ENCODE measurements at regions not wholly inside any gene's neighbourhood (a gene's known extent, or its start where the extent isn't known, plus 50 kb on each side); places are given as distances from the start of the nearest gene placed in this dataset.

DNA sequence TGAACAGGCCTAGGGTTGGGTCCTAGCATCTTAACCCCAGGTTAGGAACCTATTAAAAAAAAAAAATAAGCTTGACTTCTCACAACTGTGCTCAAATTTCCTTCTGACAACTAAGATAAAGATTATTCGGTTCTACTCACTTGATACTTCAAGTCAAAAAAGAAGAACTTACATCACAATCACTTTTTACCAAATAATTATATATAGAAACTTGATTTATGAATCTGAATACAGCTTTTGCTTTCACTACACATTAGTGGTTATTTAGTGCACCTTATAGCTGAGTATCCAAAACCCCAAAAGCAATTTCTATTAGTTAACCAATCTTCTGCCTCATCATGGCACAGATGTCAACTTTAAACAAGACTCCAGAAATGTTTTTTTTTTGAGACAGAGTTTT, 119.0 kb upstream of the DST start:
- no peak overlapping the region for H3K4me3 Mint-ChIP-seq
- H3K27me3 Mint-ChIP-seq (ENCODE audit: low read depth, poor library complexity) = no peaks in the 10 kb centered on the region
- H3K27ac Mint-ChIP-seq = no peak overlapping the region
- no peaks in the 10 kb centered on the region for H3K9me3 Mint-ChIP-seq
- no peaks in the 10 kb centered on the region for H3K36me3 Mint-ChIP-seq (ENCODE audit: low read depth)
- no peaks in the 10 kb centered on the region for H3K4me1 Mint-ChIP-seq
- TF ChIP-seq, protein P1, sequence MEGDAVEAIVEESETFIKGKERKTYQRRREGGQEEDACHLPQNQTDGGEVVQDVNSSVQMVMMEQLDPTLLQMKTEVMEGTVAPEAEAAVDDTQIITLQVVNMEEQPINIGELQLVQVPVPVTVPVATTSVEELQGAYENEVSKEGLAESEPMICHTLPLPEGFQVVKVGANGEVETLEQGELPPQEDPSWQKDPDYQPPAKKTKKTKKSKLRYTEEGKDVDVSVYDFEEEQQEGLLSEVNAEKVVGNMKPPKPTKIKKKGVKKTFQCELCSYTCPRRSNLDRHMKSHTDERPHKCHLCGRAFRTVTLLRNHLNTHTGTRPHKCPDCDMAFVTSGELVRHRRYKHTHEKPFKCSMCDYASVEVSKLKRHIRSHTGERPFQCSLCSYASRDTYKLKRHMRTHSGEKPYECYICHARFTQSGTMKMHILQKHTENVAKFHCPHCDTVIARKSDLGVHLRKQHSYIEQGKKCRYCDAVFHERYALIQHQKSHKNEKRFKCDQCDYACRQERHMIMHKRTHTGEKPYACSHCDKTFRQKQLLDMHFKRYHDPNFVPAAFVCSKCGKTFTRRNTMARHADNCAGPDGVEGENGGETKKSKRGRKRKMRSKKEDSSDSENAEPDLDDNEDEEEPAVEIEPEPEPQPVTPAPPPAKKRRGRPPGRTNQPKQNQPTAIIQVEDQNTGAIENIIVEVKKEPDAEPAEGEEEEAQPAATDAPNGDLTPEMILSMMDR (IDR thresholded peaks at IDR 0.05) = no peak
- no peak for DNase-seq

DNA sequence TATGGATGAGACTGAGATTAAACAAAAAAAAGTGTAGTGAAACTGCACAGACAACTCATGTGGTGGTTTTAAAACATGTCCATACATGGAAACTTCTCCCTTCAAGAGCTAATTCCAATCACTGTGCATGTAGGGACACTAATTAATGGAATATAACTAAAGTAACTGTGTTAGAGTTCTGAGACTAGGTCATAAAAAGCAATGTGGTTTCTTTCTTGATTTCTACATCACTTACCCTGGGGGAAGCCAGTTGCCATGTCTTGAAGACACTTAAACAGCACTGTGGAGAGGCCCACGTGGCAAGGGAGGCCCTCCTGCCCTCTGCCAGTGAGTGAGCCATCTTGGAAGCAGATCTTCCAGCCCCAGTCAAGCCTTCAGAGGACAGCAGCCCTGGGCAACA, 118.2 kb upstream of the DST start:
- H3K27me3 Mint-ChIP-seq (ENCODE audit: low read depth, poor library complexity) = peaks cover 3% of the 10 kb centered on the region
- H3K4me3 Mint-ChIP-seq = no peak overlapping the region
- no peak for DNase-seq
- TF ChIP-seq, protein P1 (IDR thresholded peaks at IDR 0.05) = no peak
- H3K27ac Mint-ChIP-seq = no peak overlapping the region
- H3K9me3 Mint-ChIP-seq = no peaks in the 10 kb centered on the region
- no peaks in the 10 kb centered on the region for H3K36me3 Mint-ChIP-seq (ENCODE audit: low read depth)
- H3K4me1 Mint-ChIP-seq = no peaks in the 10 kb centered on the region

DNA sequence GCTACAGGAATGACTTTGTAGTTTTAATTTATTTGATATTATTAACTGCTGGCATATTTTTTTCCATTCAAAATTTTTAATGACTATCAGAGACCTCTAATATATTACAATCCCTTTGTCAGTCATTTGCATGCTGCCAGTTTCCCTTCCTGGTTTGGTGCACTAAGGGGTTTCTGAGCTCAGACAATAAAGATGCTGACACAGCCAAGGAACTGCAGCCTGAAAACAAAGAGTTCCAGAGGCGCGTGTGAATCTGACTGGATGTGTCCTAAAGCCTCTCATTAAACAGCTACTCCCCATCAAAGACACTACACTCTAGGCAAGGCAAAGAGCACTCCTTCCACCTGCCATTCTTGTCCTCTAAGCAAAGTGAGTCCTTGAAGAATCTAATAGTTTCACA, 116.8 kb upstream of the DST start:
- Mint-ChIP-seq H3K4me1 (no peaks in the 10 kb centered on the region), H3K4me3 (no peak overlapping the region), H3K9me3 (no peaks in the 10 kb centered on the region), H3K36me3 (ENCODE audit: low read depth) (no peaks in the 10 kb centered on the region), H3K27ac (no peak overlapping the region), H3K27me3 (ENCODE audit: low read depth, poor library complexity) (peaks cover 5% of the 10 kb centered on the region)
- DNase-seq = no peak
- TF ChIP-seq, protein P1 (IDR thresholded peaks at IDR 0.05) = no peak

DNA sequence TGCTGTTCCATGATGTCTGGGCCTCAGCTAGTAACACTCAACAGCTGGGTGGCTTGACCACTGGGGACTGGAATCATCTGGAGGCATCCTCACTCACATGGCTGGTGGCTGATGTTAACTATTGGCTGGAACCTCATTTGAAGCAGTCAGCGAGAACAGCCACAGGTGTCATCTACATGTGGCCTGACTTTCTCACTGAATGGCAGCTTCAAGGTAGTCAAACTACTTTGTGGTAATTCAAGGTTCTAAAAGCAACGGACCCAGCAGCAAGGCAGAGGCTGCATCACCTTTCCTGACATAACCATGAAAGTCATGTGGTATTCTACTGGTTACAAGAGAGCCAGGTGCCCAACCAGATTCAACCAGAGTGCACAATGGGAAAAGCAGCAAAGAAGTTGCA, 115.9 kb upstream of the DST start:
- Mint-ChIP-seq H3K36me3 (ENCODE audit: low read depth) (no peaks in the 10 kb centered on the region), H3K4me1 (no peaks in the 10 kb centered on the region), H3K4me3 (no peak overlapping the region), H3K27me3 (ENCODE audit: low read depth, poor library complexity) (peaks cover 5% of the 10 kb centered on the region), H3K9me3 (no peaks in the 10 kb centered on the region), H3K27ac (no peak overlapping the region)
- no peak for DNase-seq
- TF ChIP-seq, protein P1 (IDR thresholded peaks at IDR 0.05) = no peak

DNA sequence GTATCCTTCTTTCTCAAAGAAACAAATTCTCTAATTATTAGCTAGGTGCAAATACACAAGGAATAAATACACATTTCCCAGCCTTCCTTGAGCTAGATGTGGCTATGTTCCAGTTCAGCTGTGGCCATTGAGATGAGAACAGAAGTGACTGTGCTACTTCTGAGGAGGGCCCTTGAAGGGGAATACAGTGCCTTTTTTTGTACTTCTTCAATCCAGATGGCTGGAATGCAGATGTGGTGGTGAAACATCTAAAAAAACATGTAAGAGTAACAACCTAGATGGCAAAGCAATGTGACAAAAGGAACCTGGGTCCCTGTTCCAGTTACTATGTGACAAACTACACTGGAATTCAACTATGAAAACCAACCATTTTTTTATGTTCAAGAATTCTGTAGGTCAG, 115.4 kb upstream of the DST start:
- no peak overlapping the region for H3K27ac Mint-ChIP-seq
- no peak for DNase-seq
- H3K36me3 Mint-ChIP-seq (ENCODE audit: low read depth) = no peaks in the 10 kb centered on the region
- H3K4me3 Mint-ChIP-seq = no peak overlapping the region
- no peaks in the 10 kb centered on the region for H3K9me3 Mint-ChIP-seq
- TF ChIP-seq, protein P1 (IDR thresholded peaks at IDR 0.05) = no peak
- peaks cover 5% of the 10 kb centered on the region for H3K27me3 Mint-ChIP-seq (ENCODE audit: low read depth, poor library complexity)
- H3K4me1 Mint-ChIP-seq = no peaks in the 10 kb centered on the region

DNA sequence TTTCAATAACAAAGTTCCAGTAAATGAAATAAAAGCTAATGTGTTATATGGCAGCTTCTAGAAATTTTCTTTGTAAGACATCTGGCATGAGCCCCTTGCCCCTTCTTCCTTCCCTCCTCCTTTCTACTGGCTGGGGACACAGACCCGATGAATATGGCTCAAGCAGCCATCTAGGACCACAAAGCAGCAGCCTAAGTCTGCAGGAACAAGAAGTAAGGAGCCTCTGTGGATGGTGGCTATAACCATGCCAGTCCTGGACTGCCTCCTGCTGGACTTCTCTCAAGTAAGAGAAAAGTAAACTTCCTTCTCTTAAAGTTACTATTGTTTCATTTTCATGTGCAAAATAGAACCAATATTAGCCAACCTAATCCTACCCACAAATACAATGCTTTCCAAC, 114.9 kb upstream of the DST start:
- H3K9me3 Mint-ChIP-seq = no peaks in the 10 kb centered on the region
- TF ChIP-seq, protein P1 (IDR thresholded peaks at IDR 0.05) = no peak
- H3K4me1 Mint-ChIP-seq = no peaks in the 10 kb centered on the region
- no peak for DNase-seq
- no peaks in the 10 kb centered on the region for H3K36me3 Mint-ChIP-seq (ENCODE audit: low read depth)
- H3K27me3 Mint-ChIP-seq (ENCODE audit: low read depth, poor library complexity) = peaks cover 5% of the 10 kb centered on the region
- H3K4me3 Mint-ChIP-seq = no peak overlapping the region
- H3K27ac Mint-ChIP-seq = no peak overlapping the region
